OCI-LY7 (cell line): ENCODE measurements at regions not wholly inside any gene's neighbourhood (a gene's known extent, or its start where the extent isn't known, plus 50 kb on each side); places are given as distances from the start of the nearest gene placed in this dataset.

Experiments
- CTCF ChIP-seq: fragments of 200-600 bp; sonication (generic); conservative IDR thresholded peaks from 2 replicates; pipeline ENCODE4 v1.5.1; 2014; ENCODE audit warnings: mild to moderate bottlenecking, antibody characterized with exemption, low read length, moderate library complexity, mixed read lengths
- EZH2phosphoT487 ChIP-seq: fragments of 200-600 bp; sonication (generic); IDR thresholded peaks from 2 replicates; pipeline ENCODE4 v1.6.1; 2018; ENCODE audit warnings: low read depth, borderline replicate concordance, mild to moderate bottlenecking, mixed run types, antibody characterized with exemption, low read length, moderate library complexity, mixed read lengths

GRCh38 chr6:165894171-165894825 lies 231.3 kb upstream of the PDE10A start:
- no peak for TF ChIP-seq CTCF
- TF ChIP-seq EZH2phosphoT487, result no peak
